DMS153 (cell line): ENCODE measurements at regions not wholly inside any gene's neighbourhood (a gene's known extent, or its start where the extent isn't known, plus 50 kb on each side); places are given as distances from the start of the nearest gene placed in this dataset.

Experiments
- DNase-seq: peaks from one replicate; lab custom pipeline; 2025; lab: John Stamatoyannopoulos, UW

- DNase-seq, result no peak
Measured at GRCh38 chr9:115988701-115989100, 164.9 kb upstream of the PAPPA start.

GRCh38 chr9:115989831-115990230 is 163.8 kb upstream of the PAPPA start:
- DNase-seq, result no peak

- no peak for DNase-seq
Measured at GRCh38 chr9:115992834-115993233, 160.8 kb upstream of the PAPPA start.

- no peak for DNase-seq
Measured at GRCh38 chr9:115997923-115998322, 155.7 kb upstream of the PAPPA start.

- DNase-seq, result no peak
Measured at GRCh38 chr9:115998666-115999065, 154.9 kb upstream of the PAPPA start.

GRCh38 chr9:115999498-115999897 is 154.1 kb upstream of the PAPPA start:
- no peak for DNase-seq

- DNase-seq, result no peak
Measured at GRCh38 chr9:116000748-116001329, 152.8 kb upstream of the PAPPA start.

- DNase-seq, result no peak
Measured at GRCh38 chr9:116002181-116002580, 151.4 kb upstream of the PAPPA start.

- DNase-seq, result no peak
Measured at GRCh38 chr9:116002624-116003023, 151.0 kb upstream of the PAPPA start.

GRCh38 chr9:116003397-116003796 is 150.2 kb upstream of the PAPPA start:
- DNase-seq, result no peak

- DNase-seq, result no peak
Measured at GRCh38 chr9:116005205-116005604, 148.4 kb upstream of the PAPPA start.

- DNase-seq, result no peak
Measured at GRCh38 chr9:116007824-116008223, 145.8 kb upstream of the PAPPA start.

GRCh38 chr9:116008278-116008677 is 145.3 kb upstream of the PAPPA start:
- DNase-seq, result no peak

- no peak for DNase-seq
Measured at GRCh38 chr9:116009420-116009819, 144.2 kb upstream of the PAPPA start.

- DNase-seq, result no peak
Measured at GRCh38 chr9:116015855-116016254, 137.7 kb upstream of the PAPPA start.

- DNase-seq, result no peak
Measured at GRCh38 chr9:116020146-116020545, 133.4 kb upstream of the PAPPA start.

GRCh38 chr9:116020801-116021200 is 132.8 kb upstream of the PAPPA start:
- no peak for DNase-seq

- DNase-seq, result no peak
Measured at GRCh38 chr9:116027096-116027495, 126.5 kb upstream of the PAPPA start.

- no peak for DNase-seq
Measured at GRCh38 chr9:116027511-116027910, 126.1 kb upstream of the PAPPA start.

GRCh38 chr9:116027951-116028350 is 125.6 kb upstream of the PAPPA start:
- no peak for DNase-seq

GRCh38 chr9:116030517-116030916 is 123.1 kb upstream of the PAPPA start:
- DNase-seq, result no peak

- DNase-seq, result no peak
Measured at GRCh38 chr9:116032683-116033440, 120.7 kb upstream of the PAPPA start.

- no peak for DNase-seq
Measured at GRCh38 chr9:116039312-116039711, 114.3 kb upstream of the PAPPA start.

GRCh38 chr9:116039893-116040292 is 113.7 kb upstream of the PAPPA start:
- DNase-seq, result no peak
